AG10803 (cell line): ENCODE measurements at regions not wholly inside any gene's neighbourhood (a gene's known extent, or its start where the extent isn't known, plus 50 kb on each side); places are given as distances from the start of the nearest gene placed in this dataset.

Experiments
- DNase-seq: peaks from one replicate; pipeline ENCODE4 v3.0.0; 2010; ENCODE audit warnings: low read depth
- H3K4me3 ChIP-seq: 2 replicates; pipeline ENCODE4 v1.5.1; 2011; ENCODE audit warnings: mild to moderate bottlenecking, low read length, control low read depth
- CTCF ChIP-seq: conservative IDR thresholded peaks from 2 replicates; pipeline ENCODE4 v1.5.1; 2011; ENCODE audit warnings: mild to moderate bottlenecking, low read length, control low read depth, inconsistent platforms

- no peak overlapping the region for H3K4me3 ChIP-seq
- TF ChIP-seq CTCF, result no peak
Measured at GRCh38 chr6:27148404-27148795, 99.1 kb upstream of the PRSS16 start.

DNA sequence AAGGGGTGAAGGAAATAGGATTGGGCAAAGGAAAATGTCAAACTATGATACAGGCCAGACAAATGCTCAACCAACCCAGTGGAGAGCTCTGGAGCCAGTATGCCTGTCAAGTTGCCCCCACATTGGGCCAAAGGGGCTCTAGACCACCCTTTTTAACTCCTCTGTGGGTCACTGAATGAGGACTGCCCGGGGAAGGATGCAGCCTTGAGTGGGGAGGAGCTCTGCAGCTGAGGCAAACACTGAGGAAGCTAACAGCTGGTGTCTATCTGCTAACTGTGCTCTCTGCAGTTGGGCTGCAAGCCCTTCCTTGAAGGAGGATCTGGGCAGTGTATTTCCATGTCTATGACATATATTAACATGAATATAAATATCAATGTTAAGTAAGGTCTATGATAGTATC, 98.4 kb upstream of the PRSS16 start:
- DNase-seq, result no peak
- H3K4me3 ChIP-seq, result no peak overlapping the region
- no peak for TF ChIP-seq CTCF

More at GRCh38 chr6:27148404-27148795, 99.1 kb upstream of the PRSS16 start:
- DNase-seq, result no peak

- no peak overlapping the region for H3K4me3 ChIP-seq
- no peak for TF ChIP-seq CTCF
- no peak for DNase-seq
Measured at GRCh38 chr6:27154696-27155095, 92.8 kb upstream of the PRSS16 start.

DNA sequence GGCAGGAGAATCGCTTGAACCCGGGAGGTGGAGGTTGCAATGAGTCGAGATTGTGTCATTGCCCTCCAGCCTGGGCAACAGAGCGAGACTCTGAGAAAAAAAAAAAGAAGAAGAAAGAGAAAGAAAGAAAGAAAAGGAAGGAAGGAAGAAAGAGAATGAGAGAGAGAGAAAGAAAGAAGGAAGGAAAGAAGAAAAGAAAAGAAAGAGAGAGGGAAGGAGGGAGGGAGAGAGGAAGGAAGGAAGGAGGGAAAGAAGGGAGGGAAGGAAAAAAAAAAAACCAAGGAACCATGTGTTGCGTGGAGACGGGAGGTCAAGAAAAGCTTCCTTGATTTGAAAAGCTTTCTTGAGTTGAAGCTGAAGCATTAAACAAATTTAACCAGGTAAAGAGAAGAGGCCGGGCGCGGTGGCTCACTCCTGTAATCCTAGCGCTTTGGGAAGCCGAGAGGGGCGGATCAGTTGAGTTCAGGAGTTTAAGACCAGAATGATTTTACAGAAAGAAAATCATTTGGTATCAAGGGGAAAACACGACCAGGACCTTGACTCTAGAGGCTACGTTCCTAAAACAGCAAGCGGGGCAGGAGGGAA, 90.5 kb upstream of the PRSS16 start:
- H3K4me3 ChIP-seq, result peak overlapping the region; percentile 59
- no peak for TF ChIP-seq CTCF
- no peak for DNase-seq

DNA sequence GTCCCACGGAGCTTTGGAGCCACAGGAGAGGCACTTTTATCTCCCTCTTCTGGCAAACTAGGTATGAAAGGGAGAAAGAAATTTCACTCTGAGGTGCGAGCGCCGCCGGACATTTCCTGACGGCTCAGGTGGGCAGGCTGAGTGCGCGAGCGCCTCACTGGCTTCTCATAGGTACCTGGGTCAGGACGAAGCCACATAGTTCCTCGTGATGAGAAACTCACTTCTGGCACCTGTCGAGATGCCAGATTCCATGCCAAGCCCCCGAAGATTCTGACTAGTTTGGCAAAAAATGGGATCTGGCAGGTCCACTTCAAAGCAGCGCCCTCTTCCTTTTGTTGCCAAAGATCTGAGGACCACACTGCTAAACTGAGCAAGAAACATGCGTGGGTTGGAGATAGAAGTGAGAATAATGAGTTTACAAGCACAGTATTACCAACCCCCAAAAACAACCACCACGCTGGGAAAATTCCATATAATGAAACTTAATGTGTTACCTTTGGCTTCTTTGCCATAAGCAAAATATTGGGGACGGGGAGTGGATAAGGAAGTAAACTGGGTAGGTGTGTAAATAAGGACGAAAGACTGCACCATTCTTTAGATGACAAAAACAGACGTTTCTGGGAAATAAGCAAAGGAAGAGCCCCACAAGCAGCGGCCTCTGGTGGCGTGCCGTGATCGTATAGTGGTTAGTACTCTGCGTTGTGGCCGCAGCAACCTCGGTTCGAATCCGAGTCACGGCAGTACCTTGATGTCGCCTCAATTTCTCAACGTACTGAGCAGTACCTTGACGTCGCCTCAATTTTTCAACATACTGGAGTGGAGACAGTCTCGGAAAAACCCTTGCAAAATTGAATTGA, 89.8 kb upstream of the PRSS16 start:
- H3K4me3 ChIP-seq, result peak overlapping the region; percentile 59
- TF ChIP-seq CTCF, result peak; percentile 60
- DNase-seq, result peak; percentile 66

- DNase-seq, result no peak
- no peak overlapping the region; the same call in 1 of the 2 replicates for H3K4me3 ChIP-seq
- TF ChIP-seq CTCF, result no peak
Measured at GRCh38 chr6:27158316-27158643, 89.2 kb upstream of the PRSS16 start.

DNA sequence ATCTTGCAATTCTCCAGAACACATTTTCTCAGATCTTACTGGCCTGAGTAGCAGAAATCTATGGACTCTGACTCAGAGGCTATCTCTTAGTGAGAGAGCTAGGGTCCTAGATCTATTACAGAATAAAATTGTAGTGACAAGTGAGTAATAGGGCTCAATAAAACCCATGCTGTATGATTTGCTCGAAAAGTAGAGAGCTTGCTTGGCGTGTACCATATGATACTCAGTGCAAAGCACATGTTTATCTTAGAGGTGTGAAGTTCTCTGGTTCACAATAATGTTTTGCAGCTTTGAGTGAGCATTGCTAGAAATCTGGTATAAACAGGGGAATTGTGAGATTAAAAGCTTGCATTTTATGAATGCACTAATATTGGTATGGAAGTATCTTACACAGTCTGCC, 87.8 kb upstream of the PRSS16 start:
- DNase-seq, result no peak
- no peak for TF ChIP-seq CTCF
- H3K4me3 ChIP-seq, result no peak overlapping the region
